ENCODE measurements at regions not wholly inside any gene's neighbourhood (a gene's known extent, or its start where the extent isn't known, plus 50 kb on each side); places are given as distances from the start of the nearest gene placed in this dataset.
"Not testable (repeated sequence)": the region's sequence is repeated elsewhere in the genome, so short reads cannot be mapped to it uniquely, and the experiment has no call there.

- DNase-seq (ENCODE audit: low spot score) = no peak
- Histone ChIP-seq H3K36me3 (replicated peaks in 1 of 2; ENCODE audit: control insufficient read depth in 2 of 2, insufficient read depth in 2 of 2, low read length in 2 of 2) (no peaks in the 10 kb centered on the region), H2BK5ac (ENCODE audit: low read length) (no peak overlapping the region), H3K27me3 (ENCODE audit: control insufficient read depth in 3 of 3, insufficient read depth in 3 of 3, low read depth in 1 of 3, low read length in 3 of 3) (no peaks in the 10 kb centered on the region), H3K4me1 (ENCODE audit: control insufficient read depth in 2 of 2, insufficient read depth in 1 of 2, low read depth in 1 of 2, low read length in 2 of 2) (no peaks in the 10 kb centered on the region), H3K23ac (ENCODE audit: low read depth, low read length, poor library complexity) (no peak overlapping the region), H2BK15ac (ENCODE audit: low read length) (no peak overlapping the region), H3K4me2 (ENCODE audit: insufficient read depth, low read length, poor library complexity, severe bottlenecking) (no peak overlapping the region), H2AK5ac (ENCODE audit: low read depth, low read length) (no peak overlapping the region), H3K27ac (replicated peaks; ENCODE audit: low read length) (no peak overlapping the region), H3K9me3 (replicated peaks in 1 of 2; ENCODE audit: control insufficient read depth in 2 of 2, insufficient read depth in 1 of 2, low read depth in 1 of 2, low read length in 2 of 2) (no peaks in the 10 kb centered on the region), H3K18ac (ENCODE audit: low read length) (no peak overlapping the region), H3K9ac (ENCODE audit: low read depth, low read length, poor library complexity) (no peak overlapping the region), H4K91ac (ENCODE audit: low read depth, low read length, poor library complexity) (no peak overlapping the region), H4K8ac (ENCODE audit: low read depth, low read length) (no peak overlapping the region), H2BK120ac (ENCODE audit: low read depth, low read length) (no peak overlapping the region), H2BK12ac (ENCODE audit: low read length) (no peak overlapping the region), H3K4ac (ENCODE audit: low read length) (no peak overlapping the region), H3K14ac (ENCODE audit: low read length) (no peak overlapping the region), H2AFZ (ENCODE audit: low read length) (no peak overlapping the region), H3K4me3 (ENCODE audit: low read length in 2 of 2) (no peak overlapping the region), H3K79me1 (ENCODE audit: low read depth, low read length) (no peaks in the 10 kb centered on the region)
- no CpG with 5 or more reads among the region's 2 CpGs for WGBS, 2 donors (ENCODE audit: extremely low coverage in 2 of 2, insufficient read length in 2 of 2, insufficient replicate concordance in 1 of 2)
These were observed 170.2 kb upstream of the NREP start for GRCh38 chr5:111927191-111927590.

- Histone ChIP-seq H3K23ac (ENCODE audit: low read depth, low read length, poor library complexity) (no peak overlapping the region), H3K27me3 (ENCODE audit: control insufficient read depth in 3 of 3, insufficient read depth in 3 of 3, low read depth in 1 of 3, low read length in 3 of 3) (no peaks in the 10 kb centered on the region)
These were observed 169.0 kb upstream of the NREP start for GRCh38 chr5:111926026-111926425.

GRCh38 chr5:111922344-111922743 lies 165.3 kb upstream of the NREP start:
- no peak overlapping the region for H3K4me2 ChIP-seq (ENCODE audit: insufficient read depth, low read length, poor library complexity, severe bottlenecking)
- H3K27ac ChIP-seq (replicated peaks; ENCODE audit: low read length) = no peak overlapping the region
- H2BK15ac ChIP-seq (ENCODE audit: low read length) = no peak overlapping the region
- no peaks in the 10 kb centered on the region for H3K9me3 ChIP-seq (replicated peaks in 1 of 2; ENCODE audit: control insufficient read depth in 2 of 2, insufficient read depth in 1 of 2, low read depth in 1 of 2, low read length in 2 of 2)
- no peaks in the 10 kb centered on the region for H3K27me3 ChIP-seq (ENCODE audit: control insufficient read depth in 3 of 3, insufficient read depth in 3 of 3, low read depth in 1 of 3, low read length in 3 of 3)
- H3K18ac ChIP-seq (ENCODE audit: low read length) = no peak overlapping the region
- H2BK5ac ChIP-seq (ENCODE audit: low read length) = no peak overlapping the region
- no peak overlapping the region for H3K4me3 ChIP-seq (ENCODE audit: low read length in 2 of 2)
- H2BK12ac ChIP-seq (ENCODE audit: low read length) = no peak overlapping the region
- no peak overlapping the region for H3K14ac ChIP-seq (ENCODE audit: low read length)
- no peaks in the 10 kb centered on the region for H3K36me3 ChIP-seq (replicated peaks in 1 of 2; ENCODE audit: control insufficient read depth in 2 of 2, insufficient read depth in 2 of 2, low read length in 2 of 2)
- no peak overlapping the region for H2AFZ ChIP-seq (ENCODE audit: low read length)
- H4K91ac ChIP-seq (ENCODE audit: low read depth, low read length, poor library complexity) = no peak overlapping the region
- H3K79me1 ChIP-seq (ENCODE audit: low read depth, low read length) = no peaks in the 10 kb centered on the region
- H3K9ac ChIP-seq (ENCODE audit: low read depth, low read length, poor library complexity) = no peak overlapping the region
- no peak for DNase-seq (ENCODE audit: low spot score)
- no peak overlapping the region for H3K4ac ChIP-seq (ENCODE audit: low read length)
- no peaks in the 10 kb centered on the region for H3K4me1 ChIP-seq (ENCODE audit: control insufficient read depth in 2 of 2, insufficient read depth in 1 of 2, low read depth in 1 of 2, low read length in 2 of 2)
- H2BK120ac ChIP-seq (ENCODE audit: low read depth, low read length) = no peak overlapping the region
- no peak overlapping the region for H2AK5ac ChIP-seq (ENCODE audit: low read depth, low read length)
- H3K23ac ChIP-seq (ENCODE audit: low read depth, low read length, poor library complexity) = no peak overlapping the region
- WGBS, 2 donors (ENCODE audit: extremely low coverage in 2 of 2, insufficient read length in 2 of 2, insufficient replicate concordance in 1 of 2) = no CpG with 5 or more reads among the region's 4 CpGs
- H4K8ac ChIP-seq (ENCODE audit: low read depth, low read length) = no peak overlapping the region

More at GRCh38 chr5:111926026-111926425, 169.0 kb upstream of the NREP start:
- Histone ChIP-seq H3K4me2 (ENCODE audit: insufficient read depth, low read length, poor library complexity, severe bottlenecking) (no peak overlapping the region), H3K36me3 (replicated peaks in 1 of 2; ENCODE audit: control insufficient read depth in 2 of 2, insufficient read depth in 2 of 2, low read length in 2 of 2) (no peaks in the 10 kb centered on the region), H2BK12ac (ENCODE audit: low read length) (no peak overlapping the region), H3K9ac (ENCODE audit: low read depth, low read length, poor library complexity) (no peak overlapping the region), H3K4me3 (ENCODE audit: low read length in 2 of 2) (no peak overlapping the region), H3K18ac (ENCODE audit: low read length) (no peak overlapping the region), H2AFZ (ENCODE audit: low read length) (no peak overlapping the region), H3K9me3 (replicated peaks in 1 of 2; ENCODE audit: control insufficient read depth in 2 of 2, insufficient read depth in 1 of 2, low read depth in 1 of 2, low read length in 2 of 2) (no peaks in the 10 kb centered on the region), H2AK5ac (ENCODE audit: low read depth, low read length) (no peak overlapping the region), H3K4me1 (ENCODE audit: control insufficient read depth in 2 of 2, insufficient read depth in 1 of 2, low read depth in 1 of 2, low read length in 2 of 2) (no peaks in the 10 kb centered on the region), H4K91ac (ENCODE audit: low read depth, low read length, poor library complexity) (no peak overlapping the region), H3K4ac (ENCODE audit: low read length) (no peak overlapping the region), H2BK5ac (ENCODE audit: low read length) (no peak overlapping the region), H2BK120ac (ENCODE audit: low read depth, low read length) (no peak overlapping the region), H3K27ac (replicated peaks; ENCODE audit: low read length) (no peak overlapping the region), H3K79me1 (ENCODE audit: low read depth, low read length) (no peaks in the 10 kb centered on the region), H3K14ac (ENCODE audit: low read length) (no peak overlapping the region), H4K8ac (ENCODE audit: low read depth, low read length) (no peak overlapping the region), H2BK15ac (ENCODE audit: low read length) (no peak overlapping the region)
- no peak for DNase-seq (ENCODE audit: low spot score)
- WGBS, 2 donors (ENCODE audit: extremely low coverage in 2 of 2, insufficient read length in 2 of 2, insufficient replicate concordance in 1 of 2) = no CpG with 5 or more reads among the region's 3 CpGs

GRCh38 chr5:111921691-111922090 lies 164.7 kb upstream of the NREP start:
- H3K4me2 ChIP-seq (ENCODE audit: insufficient read depth, low read length, poor library complexity, severe bottlenecking); H3K4me3 ChIP-seq (ENCODE audit: low read length in 2 of 2); H3K27me3 ChIP-seq (ENCODE audit: control insufficient read depth in 3 of 3, insufficient read depth in 3 of 3, low read depth in 1 of 3, low read length in 3 of 3); H3K14ac ChIP-seq (ENCODE audit: low read length); H3K9ac ChIP-seq (ENCODE audit: low read depth, low read length, poor library complexity); H2AFZ ChIP-seq (ENCODE audit: low read length); H2BK15ac ChIP-seq (ENCODE audit: low read length); H4K8ac ChIP-seq (ENCODE audit: low read depth, low read length); H3K79me1 ChIP-seq (ENCODE audit: low read depth, low read length); DNase-seq (ENCODE audit: low spot score); H3K18ac ChIP-seq (ENCODE audit: low read length); H2BK12ac ChIP-seq (ENCODE audit: low read length); H3K27ac ChIP-seq (replicated peaks; ENCODE audit: low read length); H3K23ac ChIP-seq (ENCODE audit: low read depth, low read length, poor library complexity); H3K4me1 ChIP-seq (ENCODE audit: control insufficient read depth in 2 of 2, insufficient read depth in 1 of 2, low read depth in 1 of 2, low read length in 2 of 2); H3K9me3 ChIP-seq (replicated peaks in 1 of 2; ENCODE audit: control insufficient read depth in 2 of 2, insufficient read depth in 1 of 2, low read depth in 1 of 2, low read length in 2 of 2); H2BK5ac ChIP-seq (ENCODE audit: low read length); H2AK5ac ChIP-seq (ENCODE audit: low read depth, low read length); H3K4ac ChIP-seq (ENCODE audit: low read length); H4K91ac ChIP-seq (ENCODE audit: low read depth, low read length, poor library complexity); H3K36me3 ChIP-seq (replicated peaks in 1 of 2; ENCODE audit: control insufficient read depth in 2 of 2, insufficient read depth in 2 of 2, low read length in 2 of 2); H2BK120ac ChIP-seq (ENCODE audit: low read depth, low read length): not testable (repeated sequence)
- no CpG with 5 or more reads among the region's 2 CpGs for WGBS, 2 donors (ENCODE audit: extremely low coverage in 2 of 2, insufficient read length in 2 of 2, insufficient replicate concordance in 1 of 2)
